ENCODE measurements at regions not wholly inside any gene's neighbourhood (a gene's known extent, or its start where the extent isn't known, plus 50 kb on each side); places are given as distances from the start of the nearest gene placed in this dataset.
"Not testable (repeated sequence)": the region's sequence is repeated elsewhere in the genome, so short reads cannot be mapped to it uniquely, and the experiment has no call there.

GRCh38 chr4:101644516-101644915, 146.0 kb upstream of the BANK1 start:
- WGBS (ENCODE audit: insufficient coverage, low lambda C conversion rate): no CpG with 5 or more reads among the region's 1 CpG
- Histone ChIP-seq H3K4me3 (ENCODE audit: low read length) (no peak overlapping the region), H3K9me3 (ENCODE audit: control insufficient read depth, low read depth, low read length) (no peaks in the 10 kb centered on the region), H3K27ac (ENCODE audit: low read length) (no peak overlapping the region), H3K4me1 (ENCODE audit: control insufficient read depth, insufficient read depth, low read length) (no peaks in the 10 kb centered on the region), H3K36me3 (ENCODE audit: control insufficient read depth, insufficient read depth, low read length) (no peaks in the 10 kb centered on the region), H3K27me3 (ENCODE audit: control insufficient read depth, insufficient read depth, low read length) (no peaks in the 10 kb centered on the region)
- DNase-seq: no peak

GRCh38 chr4:101643186-101643837, 147.2 kb upstream of the BANK1 start:
- H3K4me1 ChIP-seq (ENCODE audit: control insufficient read depth, insufficient read depth, low read length): no peaks in the 10 kb centered on the region
- no peak overlapping the region for H3K27ac ChIP-seq (ENCODE audit: low read length)
- DNase-seq: no peak
- H3K27me3 ChIP-seq (ENCODE audit: control insufficient read depth, insufficient read depth, low read length): no peaks in the 10 kb centered on the region
- no CpG with 5 or more reads among the region's 2 CpGs for WGBS (ENCODE audit: insufficient coverage, low lambda C conversion rate)
- H3K9me3 ChIP-seq (ENCODE audit: control insufficient read depth, low read depth, low read length): no peaks in the 10 kb centered on the region
- H3K36me3 ChIP-seq (ENCODE audit: control insufficient read depth, insufficient read depth, low read length): no peaks in the 10 kb centered on the region
- no peak overlapping the region for H3K4me3 ChIP-seq (ENCODE audit: low read length)

GRCh38 chr4:101632766-101633165, 157.8 kb upstream of the BANK1 start:
- not testable (repeated sequence) for H3K27ac ChIP-seq (ENCODE audit: low read length); H3K4me1 ChIP-seq (ENCODE audit: control insufficient read depth, insufficient read depth, low read length); DNase-seq; H3K27me3 ChIP-seq (ENCODE audit: control insufficient read depth, insufficient read depth, low read length); H3K36me3 ChIP-seq (ENCODE audit: control insufficient read depth, insufficient read depth, low read length); H3K4me3 ChIP-seq (ENCODE audit: low read length); H3K9me3 ChIP-seq (ENCODE audit: control insufficient read depth, low read depth, low read length)
- WGBS (ENCODE audit: insufficient coverage, low lambda C conversion rate): 100% methylated on average over 2 of the region's 3 CpGs

GRCh38 chr4:101630319-101630986, 160.1 kb upstream of the BANK1 start:
- no CpG with 5 or more reads among the region's 4 CpGs for WGBS (ENCODE audit: insufficient coverage, low lambda C conversion rate)
- DNase-seq: no peak

GRCh38 chr4:101621120-101621519, 169.4 kb upstream of the BANK1 start:
- Histone ChIP-seq H3K27me3 (ENCODE audit: control insufficient read depth, insufficient read depth, low read length) (no peaks in the 10 kb centered on the region), H3K9me3 (ENCODE audit: control insufficient read depth, low read depth, low read length) (no peaks in the 10 kb centered on the region), H3K36me3 (ENCODE audit: control insufficient read depth, insufficient read depth, low read length) (no peaks in the 10 kb centered on the region), H3K27ac (ENCODE audit: low read length) (no peak overlapping the region), H3K4me3 (ENCODE audit: low read length) (no peak overlapping the region), H3K4me1 (ENCODE audit: control insufficient read depth, insufficient read depth, low read length) (no peaks in the 10 kb centered on the region)
- DNase-seq: no peak
- WGBS (ENCODE audit: insufficient coverage, low lambda C conversion rate): no CpG with 5 or more reads among the region's 2 CpGs

More at GRCh38 chr4:101630319-101630986, 160.1 kb upstream of the BANK1 start:
- no peaks in the 10 kb centered on the region for H3K4me1 ChIP-seq (ENCODE audit: control insufficient read depth, insufficient read depth, low read length)
- H3K27ac ChIP-seq (ENCODE audit: low read length): no peak overlapping the region
- H3K4me3 ChIP-seq (ENCODE audit: low read length): no peak overlapping the region
- H3K27me3 ChIP-seq (ENCODE audit: control insufficient read depth, insufficient read depth, low read length): no peaks in the 10 kb centered on the region
- no peaks in the 10 kb centered on the region for H3K9me3 ChIP-seq (ENCODE audit: control insufficient read depth, low read depth, low read length)
- no peaks in the 10 kb centered on the region for H3K36me3 ChIP-seq (ENCODE audit: control insufficient read depth, insufficient read depth, low read length)

GRCh38 chr4:101615652-101616051, 174.9 kb upstream of the BANK1 start:
- Histone ChIP-seq H3K27ac (ENCODE audit: low read length) (no peak overlapping the region), H3K27me3 (ENCODE audit: control insufficient read depth, insufficient read depth, low read length) (no peaks in the 10 kb centered on the region), H3K4me1 (ENCODE audit: control insufficient read depth, insufficient read depth, low read length) (no peaks in the 10 kb centered on the region), H3K4me3 (ENCODE audit: low read length) (no peak overlapping the region), H3K36me3 (ENCODE audit: control insufficient read depth, insufficient read depth, low read length) (no peaks in the 10 kb centered on the region), H3K9me3 (ENCODE audit: control insufficient read depth, low read depth, low read length) (no peaks in the 10 kb centered on the region)
- WGBS (ENCODE audit: insufficient coverage, low lambda C conversion rate): no CpG with 5 or more reads among the region's 2 CpGs
- no peak for DNase-seq

GRCh38 chr4:101606989-101607388, 183.5 kb upstream of the BANK1 start:
- DNase-seq; H3K27me3 ChIP-seq (ENCODE audit: control insufficient read depth, insufficient read depth, low read length); H3K9me3 ChIP-seq (ENCODE audit: control insufficient read depth, low read depth, low read length); H3K36me3 ChIP-seq (ENCODE audit: control insufficient read depth, insufficient read depth, low read length); H3K4me3 ChIP-seq (ENCODE audit: low read length); H3K27ac ChIP-seq (ENCODE audit: low read length); H3K4me1 ChIP-seq (ENCODE audit: control insufficient read depth, insufficient read depth, low read length): not testable (repeated sequence)
- 90% methylated on average over 2 of the region's 3 CpGs for WGBS (ENCODE audit: insufficient coverage, low lambda C conversion rate)

- WGBS (ENCODE audit: insufficient coverage, low lambda C conversion rate): 100% methylated on average over 1 of the region's 1 CpG
- Histone ChIP-seq H3K27me3 (ENCODE audit: control insufficient read depth, insufficient read depth, low read length) (no peaks in the 10 kb centered on the region), H3K36me3 (ENCODE audit: control insufficient read depth, insufficient read depth, low read length) (no peaks in the 10 kb centered on the region), H3K9me3 (ENCODE audit: control insufficient read depth, low read depth, low read length) (no peaks in the 10 kb centered on the region), H3K4me1 (ENCODE audit: control insufficient read depth, insufficient read depth, low read length) (no peaks in the 10 kb centered on the region), H3K4me3 (ENCODE audit: low read length) (no peak overlapping the region), H3K27ac (ENCODE audit: low read length) (no peak overlapping the region)
- DNase-seq: no peak
Measured at GRCh38 chr4:101604976-101605375, 185.6 kb upstream of the BANK1 start.

- no peaks in the 10 kb centered on the region for H3K9me3 ChIP-seq (ENCODE audit: control insufficient read depth, low read depth, low read length)
- no peak overlapping the region for H3K4me3 ChIP-seq (ENCODE audit: low read length)
- H3K27ac ChIP-seq (ENCODE audit: low read length): no peak overlapping the region
- DNase-seq: no peak
- no peaks in the 10 kb centered on the region for H3K4me1 ChIP-seq (ENCODE audit: control insufficient read depth, insufficient read depth, low read length)
- no peaks in the 10 kb centered on the region for H3K36me3 ChIP-seq (ENCODE audit: control insufficient read depth, insufficient read depth, low read length)
- no peaks in the 10 kb centered on the region for H3K27me3 ChIP-seq (ENCODE audit: control insufficient read depth, insufficient read depth, low read length)
- no CpG with 5 or more reads among the region's 2 CpGs for WGBS (ENCODE audit: insufficient coverage, low lambda C conversion rate)
Measured at GRCh38 chr4:101600287-101600686, 190.2 kb upstream of the BANK1 start.

- no peak overlapping the region for H3K4me3 ChIP-seq (ENCODE audit: low read length)
- 83% methylated on average over 1 of the region's 4 CpGs for WGBS (ENCODE audit: insufficient coverage, low lambda C conversion rate)
- no peaks in the 10 kb centered on the region for H3K36me3 ChIP-seq (ENCODE audit: control insufficient read depth, insufficient read depth, low read length)
- H3K9me3 ChIP-seq (ENCODE audit: control insufficient read depth, low read depth, low read length): no peaks in the 10 kb centered on the region
- no peak for DNase-seq
- H3K27me3 ChIP-seq (ENCODE audit: control insufficient read depth, insufficient read depth, low read length): no peaks in the 10 kb centered on the region
- H3K4me1 ChIP-seq (ENCODE audit: control insufficient read depth, insufficient read depth, low read length): no peaks in the 10 kb centered on the region
- no peak overlapping the region for H3K27ac ChIP-seq (ENCODE audit: low read length)
Measured at GRCh38 chr4:101599620-101600019, 190.9 kb upstream of the BANK1 start.
